SK-N-SH treated with all-trans-retinoic acid at 6 μM for 48 hours (cell line): ENCODE measurements at regions not wholly inside any gene's neighbourhood (a gene's known extent, or its start where the extent isn't known, plus 50 kb on each side); places are given as distances from the start of the nearest gene placed in this dataset.

Source experiments
- ATAC-seq: fragments of 200-7000 bp; cut with Tn5 transposase; 3 replicates; pipeline ENCODE4 v1.9.1; 2020; ENCODE audit warnings: mild to moderate bottlenecking, moderate library complexity
- ARNTL ChIP-seq: fragments of 450-650 bp; formaldehyde crosslinking; IDR thresholded peaks from 2 replicates; pipeline ENCODE4 v1.5.0; 2020; ENCODE audit warnings: low read depth, mild to moderate bottlenecking, moderate library complexity, borderline replicate concordance
- BACH2 ChIP-seq: fragments of 250-450 bp; sonication (Bioruptor Pico); IDR thresholded peaks from 2 replicates; pipeline ENCODE4 v1.9.0; 2021; ENCODE audit warnings: mild to moderate bottlenecking, borderline replicate concordance
- CREB5 ChIP-seq: fragments of 250-450 bp; sonication (Bioruptor Pico); IDR thresholded peaks from 2 replicates; pipeline ENCODE4 v1.5.1; 2020; ENCODE audit warnings: low read depth, mild to moderate bottlenecking, moderate library complexity
- CSRNP3 ChIP-seq: fragments of 250-450 bp; sonication (Bioruptor Pico); IDR thresholded peaks from 2 replicates; pipeline ENCODE4 v1.5.1; 2021; ENCODE audit warnings: mild to moderate bottlenecking, moderate library complexity
- ESRRG ChIP-seq: fragments of 250-450 bp; sonication (Bioruptor Pico); IDR thresholded peaks from 2 replicates; pipeline ENCODE4 v1.6.1; 2021; ENCODE audit warnings: mild to moderate bottlenecking
- GLIS3 ChIP-seq: fragments of 250-450 bp; sonication (Bioruptor Pico); IDR thresholded peaks from 2 replicates; pipeline ENCODE4 v1.5.0; 2020; ENCODE audit warnings: mild to moderate bottlenecking, moderate library complexity
- ISL1 ChIP-seq: fragments of 250-450 bp; sonication (Bioruptor Pico); IDR thresholded peaks from 2 replicates; pipeline ENCODE4 v2.1.2; 2022; ENCODE audit warnings: mild to moderate bottlenecking, moderate library complexity
- OSR1 ChIP-seq: fragments of 250-450 bp; sonication (Bioruptor Pico); IDR thresholded peaks from 2 replicates; pipeline ENCODE4 v1.8.0; 2022; ENCODE audit warnings: moderate library complexity, mild to moderate bottlenecking, inconsistent platforms
- PPARA ChIP-seq: fragments of 250-450 bp; sonication (Bioruptor Pico); IDR thresholded peaks from 2 replicates; pipeline ENCODE4 v1.5.0; 2020; ENCODE audit warnings: mild to moderate bottlenecking, borderline replicate concordance
- RARB ChIP-seq: fragments of 250-450 bp; sonication (Bioruptor Pico); IDR thresholded peaks from 2 replicates; pipeline ENCODE4 v1.8.0; 2021; ENCODE audit warnings: mild to moderate bottlenecking, moderate library complexity
- TCF4 ChIP-seq: fragments of 250-450 bp; sonication (Bioruptor Pico); IDR thresholded peaks from 2 replicates; pipeline ENCODE4 v1.8.0; 2021; ENCODE audit warnings: mild to moderate bottlenecking, moderate library complexity, borderline replicate concordance
- TOX ChIP-seq: fragments of 250-450 bp; sonication (Bioruptor Pico); IDR thresholded peaks from 2 replicates; pipeline ENCODE4 v1.8.0; 2021; ENCODE audit warnings: mild to moderate bottlenecking, moderate library complexity, borderline replicate concordance
- TSHZ2 ChIP-seq: fragments of 250-450 bp; sonication (Bioruptor Pico); IDR thresholded peaks from 2 replicates; pipeline ENCODE4 v1.5.0; 2020; ENCODE audit warnings: mild to moderate bottlenecking, moderate library complexity
- ZC3H10 ChIP-seq: fragments of 250-450 bp; sonication (Bioruptor Pico); IDR thresholded peaks from 2 replicates; pipeline ENCODE4 v1.5.1; 2021; ENCODE audit warnings: mild to moderate bottlenecking, moderate library complexity
- ZFP30 ChIP-seq: fragments of 450-650 bp; formaldehyde crosslinking; IDR thresholded peaks from 2 replicates; pipeline ENCODE4 v1.5.0; 2022; ENCODE audit warnings: mild to moderate bottlenecking, moderate library complexity
- ZNF70 ChIP-seq: fragments of 450-650 bp; formaldehyde crosslinking; IDR thresholded peaks from 2 replicates; pipeline ENCODE4 v1.5.0; 2020; ENCODE audit warnings: mild to moderate bottlenecking, moderate library complexity
- ZNF8 ChIP-seq: fragments of 450-650 bp; formaldehyde crosslinking; IDR thresholded peaks from 2 replicates; pipeline ENCODE4 v1.5.0; 2020; ENCODE audit warnings: mild to moderate bottlenecking, moderate library complexity
- TF ChIP-seq, protein P1 (sequence below): fragments of 250-450 bp; sonication (Bioruptor Pico); IDR thresholded peaks from 2 replicates; pipeline ENCODE4 v1.8.0; 2020; ENCODE audit warnings: mild to moderate bottlenecking, moderate library complexity, borderline replicate concordance
- TF ChIP-seq, protein P2 (sequence below): fragments of 250-450 bp; sonication (Bioruptor Pico); IDR thresholded peaks from 2 replicates; pipeline ENCODE4 v1.8.0; 2021; ENCODE audit warnings: low read depth, mild to moderate bottlenecking, moderate library complexity, borderline replicate concordance

GRCh38 chrX:20348139-20348538 is 81.4 kb upstream of the RPS6KA3 start:
- no peak for TF ChIP-seq ZFP30 (CRISPR knock-in tag)
- no peak for TF ChIP-seq RARB
- no peak for TF ChIP-seq ZC3H10 (CRISPR knock-in tag)
- TF ChIP-seq TCF4 (CRISPR knock-in tag), result no peak
- TF ChIP-seq, protein P1, sequence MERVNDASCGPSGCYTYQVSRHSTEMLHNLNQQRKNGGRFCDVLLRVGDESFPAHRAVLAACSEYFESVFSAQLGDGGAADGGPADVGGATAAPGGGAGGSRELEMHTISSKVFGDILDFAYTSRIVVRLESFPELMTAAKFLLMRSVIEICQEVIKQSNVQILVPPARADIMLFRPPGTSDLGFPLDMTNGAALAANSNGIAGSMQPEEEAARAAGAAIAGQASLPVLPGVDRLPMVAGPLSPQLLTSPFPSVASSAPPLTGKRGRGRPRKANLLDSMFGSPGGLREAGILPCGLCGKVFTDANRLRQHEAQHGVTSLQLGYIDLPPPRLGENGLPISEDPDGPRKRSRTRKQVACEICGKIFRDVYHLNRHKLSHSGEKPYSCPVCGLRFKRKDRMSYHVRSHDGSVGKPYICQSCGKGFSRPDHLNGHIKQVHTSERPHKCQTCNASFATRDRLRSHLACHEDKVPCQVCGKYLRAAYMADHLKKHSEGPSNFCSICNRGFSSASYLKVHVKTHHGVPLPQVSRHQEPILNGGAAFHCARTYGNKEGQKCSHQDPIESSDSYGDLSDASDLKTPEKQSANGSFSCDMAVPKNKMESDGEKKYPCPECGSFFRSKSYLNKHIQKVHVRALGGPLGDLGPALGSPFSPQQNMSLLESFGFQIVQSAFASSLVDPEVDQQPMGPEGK (CRISPR knock-in tag), result no peak
- ATAC-seq, result no peak

GRCh38 chrX:20347481-20347880 is 80.8 kb upstream of the RPS6KA3 start:
- ATAC-seq, result no peak

GRCh38 chrX:20333672-20334071 is 67.0 kb upstream of the RPS6KA3 start:
- TF ChIP-seq RARB, result no peak
- TF ChIP-seq ZFP30 (CRISPR knock-in tag), result no peak
- TF ChIP-seq CSRNP3 (CRISPR knock-in tag), result no peak
- no peak for TF ChIP-seq ARNTL (CRISPR knock-in tag)
- no peak for TF ChIP-seq CREB5
- no peak for TF ChIP-seq TOX (CRISPR knock-in tag)
- TF ChIP-seq ZNF8 (CRISPR knock-in tag), result no peak
- TF ChIP-seq BACH2 (CRISPR knock-in tag), result no peak
- no peak for TF ChIP-seq ZNF70 (CRISPR knock-in tag)
- no peak for TF ChIP-seq ESRRG (CRISPR knock-in tag)
- TF ChIP-seq GLIS3 (CRISPR knock-in tag), result no peak
- no peak for TF ChIP-seq TCF4 (CRISPR knock-in tag)
- TF ChIP-seq PPARA (CRISPR knock-in tag), result no peak
- TF ChIP-seq TSHZ2 (CRISPR knock-in tag), result no peak
- no peak for TF ChIP-seq ISL1 (CRISPR knock-in tag)
- TF ChIP-seq ZC3H10 (CRISPR knock-in tag), result no peak
- TF ChIP-seq, protein P1 (CRISPR knock-in tag), result no peak
- TF ChIP-seq, protein P2, sequence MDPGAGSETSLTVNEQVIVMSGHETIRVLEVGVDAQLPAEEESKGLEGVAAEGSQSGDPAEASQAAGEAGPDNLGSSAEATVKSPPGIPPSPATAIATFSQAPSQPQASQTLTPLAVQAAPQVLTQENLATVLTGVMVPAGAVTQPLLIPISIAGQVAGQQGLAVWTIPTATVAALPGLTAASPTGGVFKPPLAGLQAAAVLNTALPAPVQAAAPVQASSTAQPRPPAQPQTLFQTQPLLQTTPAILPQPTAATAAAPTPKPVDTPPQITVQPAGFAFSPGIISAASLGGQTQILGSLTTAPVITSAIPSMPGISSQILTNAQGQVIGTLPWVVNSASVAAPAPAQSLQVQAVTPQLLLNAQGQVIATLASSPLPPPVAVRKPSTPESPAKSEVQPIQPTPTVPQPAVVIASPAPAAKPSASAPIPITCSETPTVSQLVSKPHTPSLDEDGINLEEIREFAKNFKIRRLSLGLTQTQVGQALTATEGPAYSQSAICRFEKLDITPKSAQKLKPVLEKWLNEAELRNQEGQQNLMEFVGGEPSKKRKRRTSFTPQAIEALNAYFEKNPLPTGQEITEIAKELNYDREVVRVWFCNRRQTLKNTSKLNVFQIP (CRISPR knock-in tag), result no peak
- no peak for TF ChIP-seq OSR1
- ATAC-seq, result no peak

More at GRCh38 chrX:20347481-20347880, 80.8 kb upstream of the RPS6KA3 start:
- peak; percentile 41; the same call in 1 of the 2 replicates for TF ChIP-seq ISL1 (CRISPR knock-in tag)
- no peak for TF ChIP-seq CSRNP3 (CRISPR knock-in tag)
- TF ChIP-seq, all 23 proteins: peak for 1
